ENCODE measurements at regions not wholly inside any gene's neighbourhood (a gene's known extent, or its start where the extent isn't known, plus 50 kb on each side); places are given as distances from the start of the nearest gene placed in this dataset.

DNA sequence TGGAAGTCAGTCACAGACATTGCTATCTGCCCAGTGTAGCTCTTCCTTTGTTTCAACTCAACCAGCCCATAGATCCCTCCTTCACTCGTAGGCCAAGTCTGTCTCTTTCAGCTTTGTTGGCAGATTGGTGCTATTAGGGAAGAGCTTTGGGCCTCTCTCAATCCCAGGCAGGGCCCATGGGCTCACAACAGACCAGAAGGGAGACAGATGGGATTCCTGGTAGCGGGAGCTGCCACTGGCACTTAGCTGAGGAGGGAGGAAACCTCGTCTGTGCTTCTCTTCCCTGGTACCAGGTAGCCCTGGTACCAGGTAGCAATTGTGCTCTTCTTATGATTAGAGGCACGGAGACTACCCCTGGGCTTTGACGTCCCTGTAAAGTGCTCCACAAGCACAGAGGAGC, 592.0 kb downstream of the TYW1 start:
- TF ChIP-seq, protein P1, sequence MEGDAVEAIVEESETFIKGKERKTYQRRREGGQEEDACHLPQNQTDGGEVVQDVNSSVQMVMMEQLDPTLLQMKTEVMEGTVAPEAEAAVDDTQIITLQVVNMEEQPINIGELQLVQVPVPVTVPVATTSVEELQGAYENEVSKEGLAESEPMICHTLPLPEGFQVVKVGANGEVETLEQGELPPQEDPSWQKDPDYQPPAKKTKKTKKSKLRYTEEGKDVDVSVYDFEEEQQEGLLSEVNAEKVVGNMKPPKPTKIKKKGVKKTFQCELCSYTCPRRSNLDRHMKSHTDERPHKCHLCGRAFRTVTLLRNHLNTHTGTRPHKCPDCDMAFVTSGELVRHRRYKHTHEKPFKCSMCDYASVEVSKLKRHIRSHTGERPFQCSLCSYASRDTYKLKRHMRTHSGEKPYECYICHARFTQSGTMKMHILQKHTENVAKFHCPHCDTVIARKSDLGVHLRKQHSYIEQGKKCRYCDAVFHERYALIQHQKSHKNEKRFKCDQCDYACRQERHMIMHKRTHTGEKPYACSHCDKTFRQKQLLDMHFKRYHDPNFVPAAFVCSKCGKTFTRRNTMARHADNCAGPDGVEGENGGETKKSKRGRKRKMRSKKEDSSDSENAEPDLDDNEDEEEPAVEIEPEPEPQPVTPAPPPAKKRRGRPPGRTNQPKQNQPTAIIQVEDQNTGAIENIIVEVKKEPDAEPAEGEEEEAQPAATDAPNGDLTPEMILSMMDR (IDR thresholded peaks at IDR 0.05), result no peak
- no peak for TF ChIP-seq POLR2A (IDR thresholded peaks at IDR 0.05)
